Astrocyte (in vitro differentiated cells and primary cell): ENCODE measurements at regions not wholly inside any gene's neighbourhood (a gene's known extent, or its start where the extent isn't known, plus 50 kb on each side); places are given as distances from the start of the nearest gene placed in this dataset.

ENCODE experiments used
- DNase-seq: peaks from one replicate; pipeline ENCODE4 v3.0.0-alpha.2; 2010; ENCODE audit warnings: low read depth
- FAIRE-seq: peaks from 2 replicates; lab custom pipeline; 2011; peaks lifted over from hg19 to GRCh38; lab: Jason Lieb, UNC
- H2AFZ ChIP-seq: 2 replicates; pipeline ENCODE4 v1.6.0; 2012; ENCODE audit warnings: low read depth, low read length, inconsistent platforms
- H3K27ac ChIP-seq: 2 replicates; pipeline ENCODE4 v1.5.1; 2011; ENCODE audit warnings: low read depth, low read length, inconsistent platforms
- H3K27me3 ChIP-seq: 2 replicates; pipeline ENCODE4 v1.6.0; 2011; ENCODE audit warnings: low read length, inconsistent platforms; ENCODE audit not compliant: insufficient read depth
- H3K36me3 ChIP-seq: 2 replicates; pipeline ENCODE4 v1.5.1; 2011; ENCODE audit warnings: low read length, inconsistent platforms; ENCODE audit not compliant: insufficient read depth
- H3K4me1 ChIP-seq: 2 replicates; pipeline ENCODE4 v1.5.1; 2011; ENCODE audit warnings: low read length, inconsistent platforms; ENCODE audit not compliant: insufficient read depth
- H3K4me2 ChIP-seq: 2 replicates; pipeline ENCODE4 v1.6.0; 2012; ENCODE audit warnings: low read length, inconsistent platforms
- H3K4me3 ChIP-seq: 2 replicates; pipeline ENCODE4 v1.5.1; 2011; ENCODE audit warnings: low read depth, mild to moderate bottlenecking, low read length, inconsistent platforms; ENCODE audit not compliant: insufficient read depth
- H3K79me2 ChIP-seq: 2 replicates; pipeline ENCODE4 v1.6.0; 2012; ENCODE audit warnings: mild to moderate bottlenecking, low read length, inconsistent platforms; ENCODE audit not compliant: insufficient read depth
- H3K9ac ChIP-seq: 2 replicates; pipeline ENCODE4 v1.6.0; 2012; ENCODE audit warnings: mild to moderate bottlenecking, low read length, inconsistent platforms
- H3K9me3 ChIP-seq: 2 replicates; pipeline ENCODE4 v1.5.1; 2012; ENCODE audit warnings: low read depth, mild to moderate bottlenecking, low read length, inconsistent platforms; ENCODE audit not compliant: insufficient read depth
- H4K20me1 ChIP-seq: 2 replicates; pipeline ENCODE4 v1.6.0; 2012; ENCODE audit warnings: low read length, inconsistent platforms; ENCODE audit not compliant: insufficient read depth
- H3K27ac Mint-ChIP-seq: one replicate; pipeline ENCODE4 v1.8.0; 2021; ENCODE audit warnings: mild to moderate bottlenecking, mixed read lengths; ENCODE audit not compliant: unreplicated experiment
- H3K27me3 Mint-ChIP-seq: one replicate; pipeline ENCODE4 v1.8.0; 2021; ENCODE audit warnings: low read depth, mixed read lengths; ENCODE audit not compliant: unreplicated experiment
- H3K36me3 Mint-ChIP-seq: one replicate; pipeline ENCODE4 v1.8.0; 2021; ENCODE audit warnings: low read depth, mixed read lengths; ENCODE audit not compliant: unreplicated experiment
- H3K4me1 Mint-ChIP-seq: one replicate; pipeline ENCODE4 v1.8.0; 2021; ENCODE audit warnings: low read depth, mixed read lengths; ENCODE audit not compliant: unreplicated experiment
- H3K4me3 Mint-ChIP-seq: one replicate; pipeline ENCODE4 v1.8.0; 2021; ENCODE audit warnings: mild to moderate bottlenecking, moderate library complexity, mixed read lengths; ENCODE audit not compliant: unreplicated experiment
- H3K9me3 Mint-ChIP-seq: one replicate; pipeline ENCODE4 v1.8.0; 2021; ENCODE audit warnings: mild to moderate bottlenecking, mixed read lengths; ENCODE audit not compliant: unreplicated experiment
- EZH2 ChIP-seq: IDR thresholded peaks from 2 replicates; pipeline ENCODE4 v1.6.1; 2012; ENCODE audit warnings: mild to moderate bottlenecking, low read length, inconsistent platforms; ENCODE audit not compliant: insufficient read depth
- TF ChIP-seq, protein P1 (sequence below): IDR thresholded peaks from 2 replicates; pipeline ENCODE4 v1.5.1; 2011; ENCODE audit warnings: low read depth, mild to moderate bottlenecking, inconsistent platforms, low read length, moderate library complexity; ENCODE audit not compliant: insufficient read depth

DNA sequence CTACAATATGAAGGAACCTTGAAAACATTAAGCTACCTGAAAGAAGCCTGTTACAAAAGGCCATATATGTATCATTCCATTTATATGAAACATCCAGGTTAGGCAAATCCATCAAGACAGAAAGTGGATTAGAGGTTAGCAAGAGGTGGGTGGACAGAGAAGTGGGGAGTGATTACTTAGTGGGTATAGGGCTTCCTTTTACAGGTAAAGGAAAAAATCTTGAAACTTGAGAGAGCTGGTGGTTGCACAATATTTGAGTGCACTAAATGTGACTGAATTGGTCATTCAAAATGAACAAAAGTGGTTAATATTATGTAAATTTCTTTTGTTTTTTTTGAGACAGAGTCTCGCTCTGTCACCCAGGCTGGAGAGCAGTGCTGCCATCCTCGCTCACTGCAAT, 119.4 kb upstream of the KIF5B start:
- Histone ChIP-seq H3K9me3 (no peaks in the 10 kb centered on the region), H2AFZ (no peak overlapping the region), H3K9ac (no peak overlapping the region), H3K27ac (no peak overlapping the region), H3K36me3 (no peaks in the 10 kb centered on the region), H3K4me1 (no peaks in the 10 kb centered on the region), H3K4me3 (no peak overlapping the region), H3K4me2 (no peak overlapping the region), H3K79me2 (no peaks in the 10 kb centered on the region), H4K20me1 (no peaks in the 10 kb centered on the region), H3K27me3 (no peaks in the 10 kb centered on the region)
- H3K4me3 Mint-ChIP-seq, result no peak overlapping the region
- TF ChIP-seq, protein P1, sequence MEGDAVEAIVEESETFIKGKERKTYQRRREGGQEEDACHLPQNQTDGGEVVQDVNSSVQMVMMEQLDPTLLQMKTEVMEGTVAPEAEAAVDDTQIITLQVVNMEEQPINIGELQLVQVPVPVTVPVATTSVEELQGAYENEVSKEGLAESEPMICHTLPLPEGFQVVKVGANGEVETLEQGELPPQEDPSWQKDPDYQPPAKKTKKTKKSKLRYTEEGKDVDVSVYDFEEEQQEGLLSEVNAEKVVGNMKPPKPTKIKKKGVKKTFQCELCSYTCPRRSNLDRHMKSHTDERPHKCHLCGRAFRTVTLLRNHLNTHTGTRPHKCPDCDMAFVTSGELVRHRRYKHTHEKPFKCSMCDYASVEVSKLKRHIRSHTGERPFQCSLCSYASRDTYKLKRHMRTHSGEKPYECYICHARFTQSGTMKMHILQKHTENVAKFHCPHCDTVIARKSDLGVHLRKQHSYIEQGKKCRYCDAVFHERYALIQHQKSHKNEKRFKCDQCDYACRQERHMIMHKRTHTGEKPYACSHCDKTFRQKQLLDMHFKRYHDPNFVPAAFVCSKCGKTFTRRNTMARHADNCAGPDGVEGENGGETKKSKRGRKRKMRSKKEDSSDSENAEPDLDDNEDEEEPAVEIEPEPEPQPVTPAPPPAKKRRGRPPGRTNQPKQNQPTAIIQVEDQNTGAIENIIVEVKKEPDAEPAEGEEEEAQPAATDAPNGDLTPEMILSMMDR, result no peak
- TF ChIP-seq EZH2, result no peak
- no peaks in the 10 kb centered on the region for H3K36me3 Mint-ChIP-seq
- DNase-seq, result no peak
- H3K4me1 Mint-ChIP-seq, result no peaks in the 10 kb centered on the region
- FAIRE-seq, result no peak
- no peak overlapping the region for H3K27ac Mint-ChIP-seq
- no peaks in the 10 kb centered on the region for H3K9me3 Mint-ChIP-seq
- no peaks in the 10 kb centered on the region for H3K27me3 Mint-ChIP-seq

DNA sequence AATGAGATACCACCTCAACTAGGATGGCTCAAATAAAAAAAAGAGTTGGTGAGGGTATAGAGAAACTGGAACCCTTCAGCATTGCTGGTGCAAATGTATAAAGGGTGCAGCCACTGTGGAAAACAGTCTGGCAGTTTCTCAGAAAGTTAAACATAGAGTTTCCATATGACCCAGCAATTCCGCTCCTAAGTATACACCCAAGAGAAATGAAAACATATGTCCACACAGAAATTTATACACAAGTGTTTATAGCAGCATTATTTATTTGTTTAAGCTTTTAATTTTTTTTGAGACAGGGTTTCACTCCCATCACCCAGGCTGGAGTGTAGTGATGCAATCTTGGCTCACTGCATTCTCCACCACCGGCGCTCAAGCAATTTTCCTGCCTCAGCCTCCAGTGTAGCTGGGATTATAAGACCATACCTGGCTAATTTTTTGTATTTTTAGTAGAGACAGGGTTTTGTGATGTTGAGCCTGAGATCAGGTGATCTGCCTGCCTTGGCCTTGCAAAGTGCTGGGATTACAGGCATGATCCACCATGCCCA, 118.2 kb upstream of the KIF5B start:
- Mint-ChIP-seq H3K4me1 (no peaks in the 10 kb centered on the region), H3K36me3 (no peaks in the 10 kb centered on the region), H3K27ac (no peak overlapping the region), H3K4me3 (no peak overlapping the region), H3K9me3 (no peaks in the 10 kb centered on the region), H3K27me3 (no peaks in the 10 kb centered on the region)
- Histone ChIP-seq H3K4me1 (no peaks in the 10 kb centered on the region), H3K4me2 (no peak overlapping the region), H3K27me3 (no peaks in the 10 kb centered on the region), H2AFZ (no peak overlapping the region), H3K4me3 (no peak overlapping the region), H3K9ac (no peak overlapping the region), H3K9me3 (no peaks in the 10 kb centered on the region), H4K20me1 (no peaks in the 10 kb centered on the region), H3K27ac (no peak overlapping the region), H3K79me2 (no peaks in the 10 kb centered on the region), H3K36me3 (no peaks in the 10 kb centered on the region)
- TF ChIP-seq, protein P1, result no peak
- no peak for TF ChIP-seq EZH2
- DNase-seq (no peak), FAIRE-seq (no peak)

DNA sequence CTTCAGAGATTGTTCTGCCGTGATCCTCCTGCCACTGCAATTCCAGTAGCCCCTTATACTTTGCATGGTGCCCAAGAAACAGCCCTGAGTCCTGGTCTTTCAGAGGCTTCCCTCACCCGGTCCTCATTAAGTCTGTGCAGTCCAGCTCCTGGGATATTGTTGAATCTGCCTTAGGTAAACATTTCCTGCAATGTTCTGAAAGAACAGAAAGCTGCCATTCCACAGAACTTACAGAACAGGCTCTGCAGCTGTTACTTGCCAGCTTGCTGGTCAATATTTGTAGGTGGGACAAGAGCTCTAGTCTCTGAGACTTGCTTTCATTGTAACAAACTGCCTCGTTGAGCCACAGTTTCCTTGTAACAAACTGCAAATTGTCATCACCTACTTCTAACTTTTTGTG, 115.0 kb upstream of the KIF5B start:
- Histone ChIP-seq H4K20me1 (no peaks in the 10 kb centered on the region), H3K4me3 (no peak overlapping the region), H3K4me2 (no peak overlapping the region), H2AFZ (no peak overlapping the region), H3K27ac (no peak overlapping the region), H3K27me3 (no peaks in the 10 kb centered on the region), H3K36me3 (no peaks in the 10 kb centered on the region), H3K4me1 (no peaks in the 10 kb centered on the region), H3K79me2 (no peaks in the 10 kb centered on the region), H3K9ac (no peak overlapping the region), H3K9me3 (no peaks in the 10 kb centered on the region)
- Mint-ChIP-seq H3K36me3 (no peaks in the 10 kb centered on the region), H3K27me3 (no peaks in the 10 kb centered on the region), H3K4me1 (no peaks in the 10 kb centered on the region), H3K4me3 (no peak overlapping the region), H3K9me3 (no peaks in the 10 kb centered on the region), H3K27ac (no peak overlapping the region)
- DNase-seq (no peak), FAIRE-seq (no peak)
- TF ChIP-seq, protein P1, result no peak
- TF ChIP-seq EZH2, result no peak
